ENCODE measurements at regions not wholly inside any gene's neighbourhood (a gene's known extent, or its start where the extent isn't known, plus 50 kb on each side); places are given as distances from the start of the nearest gene placed in this dataset.

GRCh38 chr7:125820495-125820894, 890.9 kb upstream of the POT1 start:
- TF ChIP-seq CTCF (conservative IDR thresholded peaks at IDR 0.05 in 1 of 2, IDR thresholded peaks at IDR 0.05 in 1 of 2; ENCODE audit: low read depth in 1 of 2, low read length in 2 of 2) (no peak), EZH2 (IDR thresholded peaks at IDR 0.05; ENCODE audit: low read length, missing control alignments) (no peak)

Measured in fibroblast of lung (primary cell).